ENCODE measurements at regions not wholly inside any gene's neighbourhood (a gene's known extent, or its start where the extent isn't known, plus 50 kb on each side); places are given as distances from the start of the nearest gene placed in this dataset.

- H3K27ac ChIP-seq: no peak overlapping the region
- TF ChIP-seq ZFX (IDR thresholded peaks at IDR 0.05; ENCODE audit: borderline replicate concordance) (no peak), CTCF (IDR thresholded peaks at IDR 0.05) (no peak)
Measured at GRCh38 chr14:101365329-101366158, 195.8 kb upstream of the DIO3 start.

GRCh38 chr14:101367421-101368261 lies 193.7 kb upstream of the DIO3 start:
- no peak overlapping the region for H3K27ac ChIP-seq
- TF ChIP-seq ZFX (IDR thresholded peaks at IDR 0.05; ENCODE audit: borderline replicate concordance) (no peak), CTCF (IDR thresholded peaks at IDR 0.05) (no peak)

- no peak for TF ChIP-seq ZFX (IDR thresholded peaks at IDR 0.05; ENCODE audit: borderline replicate concordance)
- TF ChIP-seq CTCF (IDR thresholded peaks at IDR 0.05): no peak
- H3K27ac ChIP-seq: no peak overlapping the region
Measured at GRCh38 chr14:101368629-101369028, 192.7 kb upstream of the DIO3 start.

- H3K27ac ChIP-seq: no peak overlapping the region
- TF ChIP-seq CTCF (IDR thresholded peaks at IDR 0.05) (no peak), ZFX (IDR thresholded peaks at IDR 0.05; ENCODE audit: borderline replicate concordance) (no peak)
Measured at GRCh38 chr14:101369194-101369915, 191.9 kb upstream of the DIO3 start.

GRCh38 chr14:101369916-101370592 lies 191.2 kb upstream of the DIO3 start:
- no peak overlapping the region for H3K27ac ChIP-seq
- no peak for TF ChIP-seq ZFX (IDR thresholded peaks at IDR 0.05; ENCODE audit: borderline replicate concordance)

- TF ChIP-seq ZFX (IDR thresholded peaks at IDR 0.05; ENCODE audit: borderline replicate concordance): no peak
- no peak for TF ChIP-seq CTCF (IDR thresholded peaks at IDR 0.05)
- H3K27ac ChIP-seq: no peak overlapping the region
Measured at GRCh38 chr14:101370593-101371569, 190.4 kb upstream of the DIO3 start.

Measured in 22Rv1 (cell line).